Calu3 (cell line): ENCODE measurements at regions not wholly inside any gene's neighbourhood (a gene's known extent, or its start where the extent isn't known, plus 50 kb on each side); places are given as distances from the start of the nearest gene placed in this dataset.
"Not testable (repeated sequence)": the region's sequence is repeated elsewhere in the genome, so short reads cannot be mapped to it uniquely, and the experiment has no call there.

Experiments used
- BruUV-seq: library from RNA; stranded (reverse); fragments of 400-500 nt; replicated peaks from 2 replicates; lab custom pipeline; 2021; lab: Mats Ljungman, UMichigan
- CTCF ChIA-PET: fragments of 300-600 bp; sonication (Branson Sonifier 250); formaldehyde crosslinking; loops from one replicate; lab custom pipeline; 2022; ENCODE audit warnings: antibody characterized with exemption; lab: Charles Lee
- DNase-seq: peaks from one replicate; pipeline ENCODE4 v3.0.0; 2022
- H3K27ac Mint-ChIP-seq: one replicate; pipeline ENCODE4 v1.8.0; 2022; ENCODE audit warnings: mixed read lengths; ENCODE audit not compliant: unreplicated experiment
- H3K27me3 Mint-ChIP-seq: one replicate; pipeline ENCODE4 v1.8.0; 2022; ENCODE audit warnings: mixed read lengths; ENCODE audit not compliant: unreplicated experiment
- H3K36me3 Mint-ChIP-seq: one replicate; pipeline ENCODE4 v1.8.0; 2022; ENCODE audit warnings: mild to moderate bottlenecking, moderate library complexity, mixed read lengths; ENCODE audit not compliant: insufficient read depth, unreplicated experiment
- H3K4me1 Mint-ChIP-seq: one replicate; pipeline ENCODE4 v1.8.0; 2022; ENCODE audit warnings: mild to moderate bottlenecking, low read depth, mixed read lengths; ENCODE audit not compliant: unreplicated experiment
- H3K4me3 Mint-ChIP-seq: one replicate; pipeline ENCODE4 v1.8.0; 2022; ENCODE audit warnings: mild to moderate bottlenecking, low read depth, moderate library complexity, mixed read lengths; ENCODE audit not compliant: unreplicated experiment
- H3K9me3 Mint-ChIP-seq: one replicate; pipeline ENCODE4 v1.8.0; 2022; ENCODE audit warnings: low read depth, mixed read lengths; ENCODE audit not compliant: unreplicated experiment
- intact Hi-C: fragments of 100-400 bp; cut with micrococcal nuclease; formaldehyde crosslinking; loops from one replicate; pipeline ENCODE4 v1.10.0; 2022; ENCODE audit not compliant: unreplicated experiment
- TF ChIP-seq, protein P1 (sequence below): fragments of 200-600 bp; IDR thresholded peaks from one replicate; pipeline ENCODE4 v1.8.0; 2022; ENCODE audit warnings: antibody characterized with exemption; ENCODE audit not compliant: unreplicated experiment

DNA sequence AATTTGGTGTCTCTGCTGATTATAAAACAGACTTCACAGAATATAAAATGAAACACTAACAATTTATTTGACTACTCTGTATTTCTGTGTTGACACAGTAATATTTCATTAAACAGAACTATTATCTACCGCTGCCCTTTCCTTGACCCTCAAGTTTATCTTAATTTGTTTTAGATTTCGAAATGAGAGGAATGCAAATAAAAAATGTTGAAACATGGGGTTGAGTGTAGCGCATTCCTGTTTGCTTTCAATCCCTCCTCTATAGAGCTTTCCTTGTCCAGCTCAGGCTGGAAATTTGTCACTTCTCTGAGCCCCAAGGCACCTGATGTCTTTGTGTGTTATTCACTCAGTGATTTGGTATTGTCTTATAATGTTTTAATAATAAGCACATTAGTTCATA is 550.2 kb downstream of the ZBBX start:
- Mint-ChIP-seq H3K27ac (peak overlapping the region; percentile 14), H3K4me3 (no peak overlapping the region), H3K36me3 (no peaks in the 10 kb centered on the region), H3K27me3 (no peaks in the 10 kb centered on the region), H3K4me1 (peaks cover 25% of the 10 kb centered on the region), H3K9me3 (peaks cover 7% of the 10 kb centered on the region)
- TF ChIP-seq, protein P1, sequence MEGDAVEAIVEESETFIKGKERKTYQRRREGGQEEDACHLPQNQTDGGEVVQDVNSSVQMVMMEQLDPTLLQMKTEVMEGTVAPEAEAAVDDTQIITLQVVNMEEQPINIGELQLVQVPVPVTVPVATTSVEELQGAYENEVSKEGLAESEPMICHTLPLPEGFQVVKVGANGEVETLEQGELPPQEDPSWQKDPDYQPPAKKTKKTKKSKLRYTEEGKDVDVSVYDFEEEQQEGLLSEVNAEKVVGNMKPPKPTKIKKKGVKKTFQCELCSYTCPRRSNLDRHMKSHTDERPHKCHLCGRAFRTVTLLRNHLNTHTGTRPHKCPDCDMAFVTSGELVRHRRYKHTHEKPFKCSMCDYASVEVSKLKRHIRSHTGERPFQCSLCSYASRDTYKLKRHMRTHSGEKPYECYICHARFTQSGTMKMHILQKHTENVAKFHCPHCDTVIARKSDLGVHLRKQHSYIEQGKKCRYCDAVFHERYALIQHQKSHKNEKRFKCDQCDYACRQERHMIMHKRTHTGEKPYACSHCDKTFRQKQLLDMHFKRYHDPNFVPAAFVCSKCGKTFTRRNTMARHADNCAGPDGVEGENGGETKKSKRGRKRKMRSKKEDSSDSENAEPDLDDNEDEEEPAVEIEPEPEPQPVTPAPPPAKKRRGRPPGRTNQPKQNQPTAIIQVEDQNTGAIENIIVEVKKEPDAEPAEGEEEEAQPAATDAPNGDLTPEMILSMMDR = no peak
- DNase-seq = peak; percentile 52
- intact Hi-C loops = loop anchor here (10.0 kb wide), 1 partner anchor 525 kb away; no protein-coding TSS in a partner anchor
- no TSS peak for BruUV-seq
- CTCF ChIA-PET = interaction anchor here (0.8 kb wide), 1 partner anchor 19 kb away, joined by 3 read pairs; no protein-coding TSS in a partner anchor

GRCh38 chr3:166818464-166818863 is 561.6 kb downstream of the ZBBX start:
- intact Hi-C loops = no loop called here
- Mint-ChIP-seq H3K36me3 (no peaks in the 10 kb centered on the region), H3K4me1 (no peaks in the 10 kb centered on the region), H3K27me3 (no peaks in the 10 kb centered on the region), H3K4me3 (no peak overlapping the region), H3K27ac (no peak overlapping the region), H3K9me3 (peaks cover 5% of the 10 kb centered on the region)
- DNase-seq = no peak
- TF ChIP-seq, protein P1 = no peak
- CTCF ChIA-PET = no interaction called here
- BruUV-seq = no TSS peak

DNA sequence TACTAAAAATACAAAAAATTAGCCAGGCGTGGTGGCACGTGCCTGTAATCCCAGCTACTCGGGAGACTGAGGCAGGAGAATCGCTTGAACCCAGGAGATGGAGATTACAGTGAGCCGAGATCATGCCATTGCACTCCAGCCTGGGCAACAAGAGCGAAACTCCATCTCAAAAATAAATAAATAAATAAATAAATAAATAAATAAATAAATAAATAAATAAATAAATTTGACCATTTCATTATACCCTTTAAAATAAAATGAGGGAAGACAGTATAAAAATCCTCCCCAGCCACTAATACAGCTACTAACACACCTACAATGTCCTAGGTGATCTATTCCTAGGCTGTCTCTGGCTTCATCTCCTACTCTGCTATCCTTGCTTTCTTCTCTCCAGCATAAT is 562.8 kb downstream of the ZBBX start:
- DNase-seq, H3K4me1 Mint-ChIP-seq, H3K27ac Mint-ChIP-seq, H3K4me3 Mint-ChIP-seq, intact Hi-C loops, H3K9me3 Mint-ChIP-seq, CTCF ChIA-PET, H3K27me3 Mint-ChIP-seq, BruUV-seq, H3K36me3 Mint-ChIP-seq: not testable (repeated sequence)

GRCh38 chr3:166810741-166811445 is 569.2 kb downstream of the ZBBX start:
- H3K4me1 Mint-ChIP-seq = peaks cover 8% of the 10 kb centered on the region
- H3K4me3 Mint-ChIP-seq = no peak overlapping the region
- TF ChIP-seq, protein P1 = no peak
- no peak overlapping the region for H3K27ac Mint-ChIP-seq
- no peak for DNase-seq
- BruUV-seq = no TSS peak
- intact Hi-C loops = no loop called here
- CTCF ChIA-PET = interaction anchor here (0.8 kb wide), 1 partner anchor 19 kb away, joined by 3 read pairs; no protein-coding TSS in a partner anchor
- no peaks in the 10 kb centered on the region for H3K27me3 Mint-ChIP-seq
- H3K9me3 Mint-ChIP-seq = peaks cover 32% of the 10 kb centered on the region
- no peaks in the 10 kb centered on the region for H3K36me3 Mint-ChIP-seq

DNA sequence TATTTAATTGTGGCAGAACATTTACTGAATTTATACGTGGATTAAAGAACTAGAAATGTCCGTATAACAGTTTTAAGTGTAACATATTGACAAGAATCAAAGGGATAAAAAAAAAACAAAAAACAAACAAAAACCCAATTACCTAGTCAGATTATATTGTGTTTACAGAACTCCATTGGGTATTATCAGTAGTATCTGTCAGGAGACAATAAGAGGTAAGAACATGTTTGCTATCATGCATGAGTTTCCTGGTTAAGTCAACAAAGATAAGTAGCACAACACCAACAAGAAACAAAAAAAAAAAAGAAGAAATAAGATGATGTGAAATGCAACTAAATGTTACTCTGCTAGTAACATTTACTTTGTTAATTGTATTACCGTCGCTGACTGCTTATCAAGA is 570.6 kb downstream of the ZBBX start:
- DNase-seq = no peak
- BruUV-seq = no TSS peak
- Mint-ChIP-seq H3K36me3 (no peaks in the 10 kb centered on the region), H3K27me3 (no peaks in the 10 kb centered on the region), H3K9me3 (peaks cover 32% of the 10 kb centered on the region), H3K27ac (no peak overlapping the region), H3K4me3 (no peak overlapping the region), H3K4me1 (peaks cover 8% of the 10 kb centered on the region)
- intact Hi-C loops = no loop called here
- TF ChIP-seq, protein P1 = no peak
- CTCF ChIA-PET = no interaction called here
